Esophagus mucosa (tissue), 1 donor: ENCODE measurements at regions not wholly inside any gene's neighbourhood (a gene's known extent, or its start where the extent isn't known, plus 50 kb on each side); places are given as distances from the start of the nearest gene placed in this dataset.

Experiments
- ATAC-seq: fragments of 200-7000 bp; cut with Tn5 transposase; one replicate; pipeline ENCODE4 v1.9.1; 2020
- donor health status: DM: yes; HTN: yes; CAD: no.

DNA sequence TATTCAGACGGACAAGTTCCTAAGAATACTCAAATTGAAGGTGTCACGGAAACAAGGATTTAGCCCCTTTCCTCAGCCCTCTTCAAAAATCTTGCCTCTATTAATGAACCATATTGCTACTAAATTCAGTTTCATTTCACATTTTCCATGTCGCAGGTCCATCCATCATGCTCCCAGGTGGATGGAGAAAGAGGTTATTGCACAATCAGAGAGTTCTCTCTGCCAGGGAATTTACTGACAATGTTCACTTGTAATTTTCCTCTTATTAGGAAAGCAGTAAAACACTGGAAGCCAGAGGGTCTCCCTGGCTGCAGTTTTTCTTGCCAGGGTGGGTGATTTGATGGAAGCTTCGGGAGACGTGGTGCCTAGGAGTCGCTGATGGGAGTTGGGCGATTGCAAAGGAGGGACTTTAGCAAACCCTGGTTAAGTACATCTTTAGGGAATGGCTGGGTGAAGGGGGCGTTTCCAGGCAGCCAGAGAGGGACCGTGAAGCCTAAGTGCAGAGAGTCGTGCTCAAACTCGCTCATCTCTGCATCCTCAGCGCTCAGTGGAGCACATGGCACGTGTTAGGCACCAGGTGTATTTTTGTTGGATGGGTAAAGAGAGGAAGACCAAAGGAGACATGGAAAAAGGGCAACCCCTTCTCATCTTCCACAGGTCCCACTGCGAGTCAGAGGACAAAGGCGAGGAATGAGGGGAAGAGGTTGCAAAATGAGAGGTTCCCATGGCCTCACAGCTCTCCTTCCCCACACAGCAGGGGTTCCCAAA lies 321.9 kb upstream of the CDH4 start:
- ATAC-seq, result no peak

- ATAC-seq, result no peak
These were observed 320.4 kb upstream of the CDH4 start for GRCh38 chr20:60931696-60932095.

DNA sequence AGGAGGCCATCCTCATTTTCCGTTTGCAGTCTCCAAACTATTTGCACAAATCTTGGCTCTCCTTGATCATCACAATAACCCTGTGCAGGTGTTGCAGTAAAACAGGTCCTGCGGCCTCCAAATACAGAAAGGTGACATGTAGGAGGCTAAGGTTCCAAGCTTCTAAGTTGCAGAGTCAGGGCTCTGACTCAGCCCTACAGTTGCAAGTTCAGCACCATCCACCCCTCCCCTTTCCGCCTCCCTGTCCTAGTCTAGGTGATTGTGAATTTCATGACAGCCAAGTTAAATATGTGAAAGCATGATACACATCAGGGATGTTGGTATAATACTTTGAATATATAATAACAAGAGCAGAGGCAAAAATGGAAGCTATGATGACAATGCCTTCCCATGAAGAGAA lies 317.3 kb upstream of the CDH4 start:
- ATAC-seq, result peak; percentile 89

DNA sequence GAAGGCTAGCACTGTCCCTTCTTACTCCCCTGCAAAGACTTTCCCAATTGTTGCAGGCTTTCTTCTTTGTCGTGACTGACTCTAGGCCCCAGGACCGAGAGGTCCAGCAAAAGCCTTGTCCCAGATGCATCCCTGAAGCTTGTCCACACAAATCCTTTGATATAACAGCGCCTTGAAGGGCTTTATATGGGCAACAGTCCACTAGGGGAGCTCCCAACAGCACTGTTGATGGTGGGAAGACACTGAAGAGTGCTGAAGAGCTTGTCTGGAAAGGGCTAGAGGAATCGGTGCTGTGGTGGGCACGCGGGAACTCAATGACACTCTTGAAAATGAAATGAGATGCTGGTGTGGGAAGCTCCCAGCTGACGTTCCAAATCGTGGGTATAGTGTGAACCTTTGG lies 316.1 kb upstream of the CDH4 start:
- ATAC-seq, result no peak

DNA sequence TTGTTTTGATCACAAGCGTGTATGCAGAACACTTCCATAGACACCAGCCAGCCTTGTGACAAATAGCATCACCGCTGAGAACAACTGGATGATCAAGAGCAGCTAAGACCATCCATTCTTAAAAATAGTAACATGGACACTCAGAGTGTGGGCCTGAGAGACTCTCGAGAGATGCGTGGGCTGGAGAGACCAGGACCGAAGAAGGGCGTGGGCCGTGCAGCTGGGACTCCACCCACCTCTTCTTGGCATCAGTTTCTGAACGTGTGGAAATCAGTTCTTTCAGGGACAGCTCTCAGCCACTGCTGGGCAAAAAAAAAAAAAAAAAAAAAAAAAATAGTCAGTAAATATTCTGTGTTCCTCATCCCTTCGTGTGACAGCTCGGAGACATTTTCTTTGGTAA lies 314.5 kb upstream of the CDH4 start:
- no peak for ATAC-seq

DNA sequence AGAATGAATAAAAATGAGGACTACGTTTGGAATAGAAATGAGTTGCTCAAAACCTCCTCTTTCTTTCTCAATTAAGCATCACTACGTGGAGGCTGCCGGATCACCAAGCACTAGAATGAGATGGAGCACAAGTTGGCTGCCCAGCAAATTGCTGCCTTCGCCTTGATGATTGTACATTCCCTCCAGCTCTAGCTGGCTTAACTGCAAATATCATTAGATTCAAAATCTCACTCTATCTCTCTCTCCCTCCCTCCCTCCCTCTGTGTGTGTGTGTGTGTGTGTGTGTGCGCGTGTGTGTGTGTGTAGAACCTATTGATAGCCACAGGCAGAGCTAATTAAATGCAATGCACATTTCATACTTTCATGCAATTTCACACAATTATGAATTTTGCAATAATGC lies 310.7 kb upstream of the CDH4 start:
- no peak for ATAC-seq

GRCh38 chr20:60947819-60948218 lies 304.2 kb upstream of the CDH4 start:
- no peak for ATAC-seq

- no peak for ATAC-seq
These were observed 303.8 kb upstream of the CDH4 start for GRCh38 chr20:60948224-60948623.

- no peak for ATAC-seq
These were observed 301.5 kb upstream of the CDH4 start for GRCh38 chr20:60950561-60950960.

DNA sequence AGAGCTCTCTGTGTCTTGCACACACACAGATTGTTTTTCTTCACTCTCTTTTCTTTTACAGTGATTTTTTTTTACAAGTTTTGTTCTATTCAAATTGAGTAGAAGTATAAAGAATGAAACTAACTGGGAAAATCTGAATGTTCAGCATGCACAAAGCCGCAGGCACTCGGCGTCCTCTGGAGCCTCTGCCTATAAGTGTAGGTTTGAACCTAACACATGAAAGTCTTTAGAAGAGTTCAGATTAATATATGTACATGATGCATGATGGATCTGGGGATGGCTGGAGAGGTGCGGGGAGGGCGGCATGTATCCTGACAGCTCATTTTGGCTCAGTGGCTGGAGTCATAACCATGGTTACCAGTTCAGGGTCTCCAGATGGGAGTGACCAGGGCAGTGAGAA lies 301.1 kb upstream of the CDH4 start:
- ATAC-seq, result no peak

- ATAC-seq, result no peak
These were observed 299.2 kb upstream of the CDH4 start for GRCh38 chr20:60952861-60953260.

DNA sequence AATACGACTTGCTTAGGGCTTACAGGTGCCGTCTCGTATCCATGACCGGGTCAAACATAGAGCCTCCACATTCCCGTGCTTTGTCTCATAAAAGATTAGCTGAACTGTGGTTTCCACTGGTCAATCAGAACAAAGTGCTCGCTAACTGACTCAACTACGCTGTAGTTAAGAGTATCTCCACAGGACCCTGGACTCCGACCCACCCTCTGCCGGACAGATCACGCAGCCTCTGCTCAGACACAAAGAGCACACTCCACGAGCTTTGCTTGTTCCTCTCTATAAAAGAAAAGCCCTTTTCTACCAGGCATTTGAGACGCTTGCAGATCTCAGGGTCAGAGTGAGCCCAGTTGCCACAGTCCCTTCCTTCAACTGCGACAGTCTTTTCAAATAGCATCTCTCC lies 298.7 kb upstream of the CDH4 start:
- no peak for ATAC-seq

GRCh38 chr20:60955706-60956105 lies 296.4 kb upstream of the CDH4 start:
- no peak for ATAC-seq

DNA sequence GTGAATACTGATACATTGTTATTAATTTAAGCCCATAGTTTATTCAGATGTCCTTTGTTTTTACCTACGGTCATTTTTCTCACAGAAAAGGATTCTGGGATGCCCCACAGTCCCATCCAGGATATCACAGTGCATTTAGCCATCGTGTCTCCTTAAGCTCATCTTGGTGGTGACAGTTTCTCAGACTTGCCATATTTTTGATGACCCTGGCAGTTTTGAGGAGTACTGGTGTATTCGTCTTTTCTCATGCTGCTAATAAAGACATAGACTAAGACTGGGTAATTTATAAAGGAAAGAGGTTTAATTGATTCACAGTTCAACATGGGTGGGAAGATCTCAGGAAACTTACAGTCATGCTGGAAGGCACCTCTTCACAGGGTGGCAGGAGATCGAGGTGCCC lies 295.9 kb upstream of the CDH4 start:
- no peak for ATAC-seq

GRCh38 chr20:60957621-60958020 lies 294.4 kb upstream of the CDH4 start:
- ATAC-seq, result no peak

GRCh38 chr20:60959971-60960370 lies 292.1 kb upstream of the CDH4 start:
- no peak for ATAC-seq

DNA sequence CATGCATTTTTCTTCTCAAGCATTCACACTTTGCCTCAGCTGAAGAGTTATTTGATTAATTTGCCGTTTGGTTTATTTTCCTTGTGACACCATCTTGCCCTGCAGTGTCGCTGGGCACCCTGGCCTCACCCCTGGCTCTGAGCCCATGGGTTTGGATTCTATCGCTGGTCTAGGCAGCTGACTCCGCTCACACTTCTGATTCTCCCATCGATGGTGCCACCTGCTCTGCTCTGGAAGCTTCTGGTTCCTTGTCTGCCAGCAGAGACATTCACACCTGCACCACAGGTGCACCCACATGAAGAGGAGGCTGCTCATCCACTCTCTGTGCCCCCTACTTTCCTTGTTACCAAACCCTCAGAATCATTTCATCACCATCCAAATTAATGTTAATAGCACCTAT lies 291.6 kb upstream of the CDH4 start:
- no peak for ATAC-seq

- no peak for ATAC-seq
These were observed 290.5 kb upstream of the CDH4 start for GRCh38 chr20:60961551-60961950.

- ATAC-seq, result no peak
These were observed 289.6 kb upstream of the CDH4 start for GRCh38 chr20:60962367-60963045.

GRCh38 chr20:60963146-60963545 lies 288.9 kb upstream of the CDH4 start:
- no peak for ATAC-seq

DNA sequence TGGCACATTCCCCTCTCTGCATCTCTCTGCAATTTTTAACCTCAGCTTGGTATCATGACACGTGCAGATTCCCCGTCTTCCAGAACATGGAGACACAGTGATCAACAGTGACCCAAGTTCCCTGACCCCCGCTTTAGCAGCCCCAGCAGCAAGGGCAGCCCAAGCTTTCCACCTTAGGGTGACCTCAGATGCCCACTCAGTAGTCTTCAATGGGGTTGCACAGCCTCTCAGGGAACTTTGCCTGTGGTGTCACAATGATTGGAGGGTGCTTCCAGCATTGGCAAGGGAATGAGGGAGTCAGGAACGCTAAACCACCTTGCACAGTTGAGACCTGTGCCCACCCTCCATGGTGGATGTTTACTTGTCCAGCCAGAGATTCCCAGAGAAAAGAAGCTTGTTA lies 287.1 kb upstream of the CDH4 start:
- no peak for ATAC-seq

DNA sequence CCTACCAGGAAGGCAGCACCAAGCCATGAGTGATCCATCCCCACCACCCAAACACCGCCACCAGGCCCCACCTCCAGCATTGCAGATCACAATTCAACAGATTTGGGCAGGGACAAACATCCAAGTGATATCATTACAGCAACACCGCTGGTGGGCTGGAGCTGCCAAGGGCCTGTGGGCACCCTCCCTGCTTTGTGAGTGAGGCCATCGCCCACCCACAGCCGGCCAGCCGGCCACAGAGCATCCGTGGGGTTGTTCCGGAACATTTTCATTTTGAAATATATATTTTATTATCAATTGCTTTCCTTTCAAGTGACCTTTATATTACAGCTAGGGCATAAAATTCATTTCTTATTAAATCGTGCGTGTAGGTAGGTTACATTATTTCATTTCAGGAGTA lies 286.0 kb upstream of the CDH4 start:
- ATAC-seq, result no peak

GRCh38 chr20:60966766-60967165 lies 285.3 kb upstream of the CDH4 start:
- ATAC-seq, result no peak

- ATAC-seq, result no peak
These were observed 284.4 kb upstream of the CDH4 start for GRCh38 chr20:60967431-60968316.
